ENCODE measurements at regions not wholly inside any gene's neighbourhood (a gene's known extent, or its start where the extent isn't known, plus 50 kb on each side); places are given as distances from the start of the nearest gene placed in this dataset.

DNA sequence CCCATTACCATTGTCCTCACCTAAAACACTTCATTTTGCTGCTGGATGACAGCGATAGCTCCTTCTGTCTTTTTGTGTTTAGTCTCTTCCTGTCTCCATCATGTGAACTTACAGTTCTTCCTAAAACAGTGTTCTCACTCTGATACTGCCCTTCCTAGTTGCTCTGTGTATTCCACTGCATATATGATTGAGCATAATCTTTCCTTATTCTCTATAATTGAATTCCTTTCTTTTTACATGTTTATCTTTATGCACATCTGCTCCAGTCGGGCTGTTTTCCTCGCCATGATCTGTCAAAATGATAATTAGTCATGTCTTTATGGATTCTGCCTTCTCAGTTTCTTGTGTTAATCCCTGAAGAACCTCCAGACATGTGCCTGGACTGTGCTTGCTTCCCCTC, 405.1 kb upstream of the SEMA6D start:
- TF ChIP-seq, protein P1, sequence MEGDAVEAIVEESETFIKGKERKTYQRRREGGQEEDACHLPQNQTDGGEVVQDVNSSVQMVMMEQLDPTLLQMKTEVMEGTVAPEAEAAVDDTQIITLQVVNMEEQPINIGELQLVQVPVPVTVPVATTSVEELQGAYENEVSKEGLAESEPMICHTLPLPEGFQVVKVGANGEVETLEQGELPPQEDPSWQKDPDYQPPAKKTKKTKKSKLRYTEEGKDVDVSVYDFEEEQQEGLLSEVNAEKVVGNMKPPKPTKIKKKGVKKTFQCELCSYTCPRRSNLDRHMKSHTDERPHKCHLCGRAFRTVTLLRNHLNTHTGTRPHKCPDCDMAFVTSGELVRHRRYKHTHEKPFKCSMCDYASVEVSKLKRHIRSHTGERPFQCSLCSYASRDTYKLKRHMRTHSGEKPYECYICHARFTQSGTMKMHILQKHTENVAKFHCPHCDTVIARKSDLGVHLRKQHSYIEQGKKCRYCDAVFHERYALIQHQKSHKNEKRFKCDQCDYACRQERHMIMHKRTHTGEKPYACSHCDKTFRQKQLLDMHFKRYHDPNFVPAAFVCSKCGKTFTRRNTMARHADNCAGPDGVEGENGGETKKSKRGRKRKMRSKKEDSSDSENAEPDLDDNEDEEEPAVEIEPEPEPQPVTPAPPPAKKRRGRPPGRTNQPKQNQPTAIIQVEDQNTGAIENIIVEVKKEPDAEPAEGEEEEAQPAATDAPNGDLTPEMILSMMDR (IDR thresholded peaks at IDR 0.05): no peak
- TF ChIP-seq POLR2A (IDR thresholded peaks at IDR 0.05): no peak

All from uterus (tissue), 2 donors.